ENCODE measurements at regions not wholly inside any gene's neighbourhood (a gene's known extent, or its start where the extent isn't known, plus 50 kb on each side); places are given as distances from the start of the nearest gene placed in this dataset.

GRCh38 chr4:38567457-38567856, 96.5 kb upstream of the KLF3 start:
- no peak for DNase-seq

DNA sequence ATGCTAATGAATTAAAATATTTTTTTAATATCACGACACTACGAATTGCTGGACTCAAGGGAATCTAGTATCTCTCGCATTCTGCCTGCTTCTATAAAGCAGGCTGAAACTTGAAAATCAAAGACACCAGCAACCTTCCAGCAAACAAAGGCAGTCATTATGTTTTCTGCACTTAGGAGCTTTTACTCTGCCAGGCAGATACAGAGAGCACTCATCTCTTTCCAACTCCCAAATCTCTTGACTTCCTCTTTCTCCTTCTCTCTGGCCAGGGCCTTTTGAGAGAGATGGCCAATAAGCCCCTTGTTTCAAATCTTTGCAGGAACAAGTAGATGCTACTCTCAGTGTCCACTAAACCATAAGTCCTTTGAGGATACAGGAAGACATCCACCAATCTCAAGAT, 95.2 kb upstream of the KLF3 start:
- DNase-seq: no peak

DNA sequence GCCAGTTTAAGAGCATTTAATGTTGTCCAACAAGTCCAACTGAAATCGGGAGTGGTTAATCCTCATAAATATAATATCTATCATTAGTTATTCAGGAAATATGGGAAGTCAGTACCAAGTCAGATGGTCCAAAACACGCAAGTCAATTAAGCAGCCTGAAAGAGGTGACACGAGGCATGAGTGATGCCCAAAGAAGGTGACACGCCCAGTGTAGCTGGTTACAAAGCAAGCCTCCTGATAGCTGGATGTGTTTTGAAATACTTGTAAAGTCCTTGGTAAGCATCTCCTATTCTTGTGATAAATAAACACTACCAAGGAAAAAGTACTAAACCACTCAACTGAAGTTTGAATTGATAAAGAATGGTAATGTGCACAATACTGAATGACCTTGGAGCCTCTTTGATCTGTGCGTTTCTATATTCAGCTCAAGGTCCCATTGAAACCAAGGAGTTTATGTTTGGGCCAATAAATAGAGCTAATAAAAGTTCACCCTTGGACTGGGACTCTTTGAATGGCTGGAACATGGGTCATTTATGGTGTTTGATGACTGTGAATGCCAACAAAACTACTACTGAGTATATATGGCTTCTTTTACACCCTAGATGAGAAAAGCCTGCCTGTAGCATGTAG, 93.2 kb upstream of the KLF3 start:
- DNase-seq: no peak

- DNase-seq: no peak
Measured at GRCh38 chr4:38572793-38573192, 91.2 kb upstream of the KLF3 start.

DNA sequence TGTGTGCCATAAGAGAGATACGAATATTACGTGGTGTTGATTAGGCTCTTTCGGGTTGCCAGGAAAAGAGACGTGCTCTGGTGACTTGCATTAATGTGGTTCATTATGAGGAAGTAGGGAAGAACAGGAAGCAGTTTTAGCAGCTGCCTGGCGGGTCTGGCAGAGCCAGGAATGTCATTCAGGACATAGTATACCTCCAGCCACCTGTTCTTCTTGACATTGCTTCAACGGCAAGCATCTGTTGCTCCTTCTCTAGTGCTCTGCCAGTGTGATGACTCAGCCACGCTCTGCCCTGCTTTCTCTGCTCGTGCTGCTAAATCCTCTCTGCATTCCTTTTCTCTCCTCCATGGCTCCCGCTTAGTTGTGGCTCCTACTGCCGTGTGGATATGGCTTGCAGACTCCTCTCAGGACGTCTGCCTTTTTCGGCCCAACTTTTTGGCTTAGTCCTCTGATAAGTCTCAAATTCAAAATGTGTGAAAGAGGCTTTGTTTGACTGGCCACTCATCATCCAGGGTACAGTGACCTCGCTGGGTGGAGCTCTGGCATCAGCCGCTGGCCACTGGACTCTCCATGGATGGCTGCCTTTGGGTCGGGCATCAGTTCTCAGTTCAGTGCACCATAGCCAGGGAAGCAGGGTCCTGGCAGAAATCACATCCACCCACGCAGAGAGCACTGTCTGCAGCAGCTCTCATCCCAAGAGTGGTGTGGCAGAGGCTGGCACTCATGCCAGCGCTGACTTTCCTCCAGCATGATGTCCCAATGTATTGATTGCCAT, 89.3 kb upstream of the KLF3 start:
- no peak for DNase-seq

- no peak for DNase-seq
Measured at GRCh38 chr4:38576767-38577166, 87.2 kb upstream of the KLF3 start.

DNA sequence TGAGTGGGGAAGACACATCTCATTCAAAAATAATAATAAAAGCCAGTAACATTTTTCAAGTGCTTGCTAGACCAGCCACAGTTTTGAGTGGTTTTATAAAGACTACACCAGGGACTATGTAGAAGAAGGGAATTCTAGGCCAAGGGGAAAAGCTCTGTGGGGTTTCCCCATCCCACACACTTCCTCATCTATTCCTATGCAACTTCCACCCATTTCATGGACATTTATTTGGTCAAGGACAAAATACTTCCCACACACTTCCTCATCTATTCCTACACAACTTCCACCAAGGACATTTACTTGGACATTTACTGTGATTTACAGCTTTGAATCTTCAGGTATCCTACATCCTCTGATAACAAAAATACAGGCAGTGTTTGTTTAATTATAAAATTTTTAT, 86.5 kb upstream of the KLF3 start:
- DNase-seq: no peak

- DNase-seq: no peak
Measured at GRCh38 chr4:38581426-38582106, 82.4 kb upstream of the KLF3 start.

DNA sequence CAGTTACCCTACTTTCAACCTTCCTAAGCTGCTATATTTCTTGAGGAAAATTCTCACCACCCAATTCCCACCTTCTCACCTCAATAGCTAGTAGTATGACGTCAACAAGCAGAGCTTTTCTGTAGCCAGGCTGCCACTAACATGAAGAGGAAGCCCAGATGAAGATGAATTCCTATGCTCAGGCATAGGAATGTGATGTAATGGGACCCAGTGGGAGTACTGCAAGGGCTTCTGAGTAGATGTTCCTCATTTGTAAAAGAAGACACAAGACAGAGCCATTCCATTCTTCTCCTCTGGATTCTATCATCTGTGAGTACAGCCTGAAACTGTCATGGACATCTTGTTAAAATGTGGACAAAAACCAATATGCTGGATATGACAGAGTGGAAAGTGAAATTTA, 81.6 kb upstream of the KLF3 start:
- no peak for DNase-seq

- DNase-seq: no peak
Measured at GRCh38 chr4:38582889-38583470, 81.0 kb upstream of the KLF3 start.

DNA sequence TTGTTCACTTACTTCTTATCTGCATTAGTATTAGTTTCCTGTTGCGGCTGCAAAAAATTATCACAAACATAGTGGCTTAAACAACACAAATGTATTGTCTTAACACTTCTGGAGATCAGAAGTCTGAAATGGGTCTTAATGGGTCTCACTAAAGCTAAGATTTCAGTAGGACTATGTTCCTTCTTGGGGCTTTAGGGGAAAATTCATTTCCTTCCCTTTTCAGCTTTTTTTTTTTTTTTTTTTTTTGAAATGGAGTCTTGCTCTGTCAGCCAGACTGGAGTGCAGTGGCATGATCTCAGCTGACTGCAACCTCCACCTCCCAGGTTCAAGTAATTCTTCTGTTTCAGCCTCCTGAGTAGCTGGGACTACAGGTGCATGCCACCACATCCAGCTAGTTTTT, 78.1 kb upstream of the KLF3 start:
- no peak for DNase-seq

DNA sequence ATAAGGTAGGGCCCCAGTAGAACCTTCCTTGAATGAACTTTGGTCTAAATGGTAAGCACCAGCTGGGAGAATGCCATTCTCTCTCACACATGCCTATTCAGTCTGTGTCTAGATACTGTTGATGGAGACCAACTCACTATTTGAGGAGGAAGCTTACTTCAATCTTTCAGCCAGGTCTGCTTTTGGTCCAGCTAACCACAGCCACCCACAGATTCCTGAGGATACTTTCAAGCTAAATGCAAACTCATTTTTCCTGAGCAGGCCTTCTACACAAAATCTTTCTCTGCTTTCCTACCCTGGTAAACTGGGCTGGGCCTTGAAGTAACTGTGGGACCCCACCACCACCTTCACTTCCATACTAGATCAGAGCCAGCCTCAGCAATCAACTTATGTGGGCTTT, 76.9 kb upstream of the KLF3 start:
- DNase-seq: no peak

GRCh38 chr4:38590046-38590445, 74.0 kb upstream of the KLF3 start:
- DNase-seq: no peak

DNA sequence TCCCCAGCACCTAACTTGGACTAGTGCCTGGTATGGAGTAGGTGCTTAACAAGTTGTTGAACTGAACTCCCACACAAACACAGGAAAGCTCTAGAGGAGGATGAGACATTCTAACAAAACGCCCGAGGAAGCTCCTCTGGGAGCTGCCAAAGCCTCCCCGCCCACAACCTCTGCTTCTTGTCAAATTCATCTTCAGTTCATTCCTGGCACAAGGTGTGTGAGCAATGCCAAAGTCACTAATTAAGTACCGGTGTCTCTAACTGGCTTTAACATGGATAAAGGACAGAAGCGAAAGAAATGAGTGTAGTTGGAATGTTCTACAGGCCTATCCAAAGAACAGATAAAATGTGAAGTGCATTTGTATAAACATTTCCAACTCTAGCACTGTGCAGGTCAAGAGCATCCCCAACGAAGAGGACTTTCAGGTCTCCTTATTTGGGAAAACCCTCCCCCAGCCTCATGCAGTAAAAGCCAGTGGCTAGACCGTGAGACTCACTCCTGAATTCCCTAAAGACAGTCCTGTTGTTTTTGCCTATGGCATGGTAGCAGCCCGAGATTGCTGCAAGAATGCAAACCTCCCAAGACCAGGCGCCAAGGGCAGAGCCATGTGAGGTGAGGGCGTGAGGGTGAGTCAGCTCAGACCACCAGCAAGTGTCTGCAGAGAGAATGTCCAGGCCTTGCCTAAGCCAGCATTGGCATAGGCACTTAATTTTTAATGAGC, 72.2 kb upstream of the KLF3 start:
- DNase-seq: no peak

- DNase-seq: no peak
Measured at GRCh38 chr4:38598489-38598888, 65.5 kb upstream of the KLF3 start.

DNA sequence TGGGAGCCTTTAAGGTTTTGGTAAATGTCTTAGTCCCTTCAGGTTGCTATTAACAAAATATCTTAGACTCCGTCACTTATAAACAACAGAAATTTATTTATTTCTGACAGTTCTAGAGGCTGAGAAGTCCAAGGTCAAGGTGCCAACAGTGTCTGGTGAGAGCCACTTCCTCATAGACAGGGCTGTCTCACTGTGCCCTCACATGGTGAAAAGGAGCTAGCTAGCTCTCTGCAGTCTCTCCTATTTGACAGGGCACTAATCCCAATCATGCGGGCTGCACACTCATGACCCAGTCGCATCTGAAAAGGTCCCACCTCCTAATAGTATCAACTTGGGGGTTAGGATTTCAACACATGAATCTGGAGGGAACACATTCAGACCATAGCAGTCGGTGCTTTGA, 63.4 kb upstream of the KLF3 start:
- no peak for DNase-seq

- no peak for DNase-seq
Measured at GRCh38 chr4:38601244-38601915, 62.6 kb upstream of the KLF3 start.

DNA sequence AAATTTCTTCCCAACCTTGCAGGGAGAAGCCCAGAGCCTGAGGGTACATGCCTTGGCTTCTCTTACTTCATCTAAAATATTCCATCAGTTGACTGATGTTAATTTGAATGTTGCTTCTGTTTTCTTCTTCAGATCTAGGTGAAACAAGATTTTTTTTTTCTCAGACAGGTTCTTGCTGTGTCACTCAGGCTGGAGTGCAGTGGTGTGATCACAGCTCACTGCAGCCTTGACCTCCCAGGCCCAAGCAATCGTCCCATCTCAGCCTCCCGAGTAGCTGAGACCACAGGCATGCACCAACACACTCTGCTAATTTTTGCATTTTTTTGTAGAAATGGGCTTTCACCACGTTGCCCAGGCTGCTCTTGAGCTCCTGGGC, 62.1 kb upstream of the KLF3 start:
- no peak for DNase-seq

GRCh38 chr4:38603652-38604051, 60.3 kb upstream of the KLF3 start:
- no peak for DNase-seq

DNA sequence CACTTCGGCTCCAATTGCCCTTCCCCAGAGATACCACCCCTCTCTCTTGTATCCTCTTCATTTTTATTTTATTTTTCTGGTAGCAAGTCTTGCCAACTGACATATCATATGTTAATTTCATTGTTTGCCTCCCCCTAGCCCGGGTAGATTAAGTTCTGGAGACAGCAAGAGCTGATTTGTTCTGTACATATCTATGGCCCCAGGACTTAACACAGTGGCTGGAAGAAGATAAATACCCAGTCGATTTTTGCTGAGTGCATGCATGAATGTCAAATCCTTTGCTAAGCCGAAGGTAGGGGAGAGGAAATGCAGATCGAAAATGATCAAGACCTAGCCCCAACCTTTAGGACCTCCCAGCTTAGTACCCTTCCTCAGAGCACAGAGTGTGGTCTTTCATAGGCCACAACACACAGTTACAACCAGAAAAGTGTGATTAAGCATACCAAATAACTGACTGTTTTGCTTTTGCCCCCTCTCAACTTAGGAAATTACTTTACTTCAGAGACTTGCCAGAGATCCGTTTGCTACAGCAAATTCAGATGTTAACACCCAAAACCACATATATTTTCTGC, 58.7 kb upstream of the KLF3 start:
- DNase-seq: no peak

- no peak for DNase-seq
Measured at GRCh38 chr4:38605753-38606586, 58.0 kb upstream of the KLF3 start.

GRCh38 chr4:38606587-38606905, 57.5 kb upstream of the KLF3 start:
- DNase-seq: no peak

Measured in SIG-M5 (cell line).